Activated T-helper 1 cell treated with Interleukin-2 at 50 U/mL for 16 hours (primary cell): ENCODE measurements at regions not wholly inside any gene's neighbourhood (a gene's known extent, or its start where the extent isn't known, plus 50 kb on each side); places are given as distances from the start of the nearest gene placed in this dataset.

ENCODE experiments used
- DNase-seq: peaks from one replicate; pipeline ENCODE4 v3.0.0-alpha.2; 2020; ENCODE audit warnings: low read depth

DNA sequence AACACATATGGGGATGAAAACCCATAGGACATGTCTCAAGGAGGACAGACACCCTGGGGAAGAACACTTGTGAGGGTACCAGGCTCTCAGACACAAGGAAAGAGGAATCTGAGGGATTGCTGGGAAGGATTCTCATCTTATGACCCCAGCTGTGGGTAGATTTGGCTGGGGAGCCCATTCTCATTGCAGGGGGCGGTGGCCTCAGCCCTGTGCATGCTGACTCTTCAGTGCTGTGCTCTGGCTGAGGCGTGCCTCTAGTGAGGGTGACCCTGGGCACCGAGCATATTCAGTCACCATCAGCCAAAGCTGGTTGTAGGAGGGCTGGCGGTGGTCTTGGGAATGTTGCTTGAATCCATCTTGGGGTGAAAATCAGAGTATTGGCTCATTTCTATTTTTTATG lies 140.7 kb downstream of the TM9SF2 start:
- no peak for DNase-seq

- DNase-seq: no peak
These were observed 139.0 kb downstream of the TM9SF2 start for GRCh38 chr13:99640260-99640659.

GRCh38 chr13:99639126-99639525 lies 137.9 kb downstream of the TM9SF2 start:
- DNase-seq: no peak

DNA sequence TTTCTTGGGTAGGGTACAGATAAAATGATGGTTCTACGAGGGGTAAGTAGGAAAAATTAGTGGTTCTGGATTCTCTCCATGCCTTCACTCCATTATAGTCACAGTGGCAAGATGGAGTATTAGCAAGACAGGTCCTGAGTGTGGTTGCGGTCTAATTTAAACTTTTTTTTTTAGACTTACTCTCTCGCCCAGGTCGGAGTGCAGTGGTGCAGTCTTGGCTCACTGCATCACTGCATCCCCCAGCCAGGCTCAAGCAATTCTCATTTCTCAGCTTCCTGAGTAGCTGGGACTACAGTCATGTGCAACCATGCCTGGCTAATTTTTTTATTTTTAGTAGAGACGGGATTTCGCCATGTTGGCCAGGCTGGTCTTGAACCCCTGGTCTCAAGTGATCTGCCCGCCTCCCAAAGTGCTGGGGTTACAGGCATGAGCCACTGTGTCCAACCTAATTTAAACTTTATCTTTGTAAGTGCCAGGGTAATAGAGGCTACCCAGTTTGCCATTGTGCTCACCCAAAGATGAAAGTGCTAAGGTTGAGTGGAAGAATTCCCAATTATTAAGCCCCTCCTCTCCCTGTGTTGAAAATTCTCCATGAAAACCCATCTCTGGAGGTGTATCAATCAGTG lies 135.6 kb downstream of the TM9SF2 start:
- no peak for DNase-seq

GRCh38 chr13:99636306-99636705 lies 135.0 kb downstream of the TM9SF2 start:
- no peak for DNase-seq

DNA sequence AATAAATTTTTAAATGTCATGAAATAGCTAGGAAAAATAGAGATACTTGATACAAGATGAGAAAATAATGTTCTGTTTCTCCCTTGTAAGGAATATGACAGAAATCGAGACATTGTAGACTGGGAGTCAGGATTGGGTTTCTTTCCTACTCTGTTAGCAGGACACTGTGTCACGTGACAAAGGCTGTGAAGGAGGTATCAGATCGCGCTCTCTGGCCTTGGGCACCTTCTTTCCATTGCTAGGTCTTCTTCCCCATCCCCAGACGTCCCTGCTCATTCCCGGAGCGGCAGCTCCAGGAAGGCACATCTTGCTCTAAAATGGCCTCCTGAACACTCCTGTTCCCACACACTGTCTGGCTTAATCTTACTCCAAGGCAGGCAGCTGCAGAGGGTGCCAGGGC lies 133.4 kb downstream of the TM9SF2 start:
- DNase-seq: no peak

DNA sequence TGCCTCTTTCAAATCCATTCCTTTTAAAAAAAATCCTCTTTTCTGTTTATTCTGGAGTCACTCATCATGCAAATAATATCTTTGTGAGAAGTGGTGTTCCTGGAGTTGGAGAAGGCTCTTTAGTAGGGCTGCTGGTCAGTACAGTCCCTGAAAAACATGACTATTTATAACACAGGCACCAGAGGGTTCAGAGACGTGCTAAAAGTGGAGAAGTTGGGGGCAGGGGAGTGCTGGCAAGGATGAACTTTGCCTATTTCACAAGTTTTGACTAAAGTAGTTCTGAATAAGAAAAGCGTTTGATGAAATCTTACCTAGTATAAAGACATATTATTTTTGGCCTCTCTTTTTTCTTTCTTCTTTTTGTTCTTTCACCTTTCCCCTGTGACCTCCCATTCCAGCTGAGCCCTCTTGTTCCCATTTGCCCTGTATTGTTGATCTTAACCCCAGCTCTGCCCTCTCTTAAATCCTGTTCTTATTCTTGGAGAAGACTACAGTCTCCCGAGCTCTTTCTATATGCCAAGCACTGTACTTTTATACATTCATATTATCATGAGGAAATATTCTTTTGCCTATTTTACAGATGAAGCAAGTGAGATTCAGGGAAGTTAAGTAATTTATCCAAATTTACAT lies 129.1 kb downstream of the TM9SF2 start:
- no peak for DNase-seq

DNA sequence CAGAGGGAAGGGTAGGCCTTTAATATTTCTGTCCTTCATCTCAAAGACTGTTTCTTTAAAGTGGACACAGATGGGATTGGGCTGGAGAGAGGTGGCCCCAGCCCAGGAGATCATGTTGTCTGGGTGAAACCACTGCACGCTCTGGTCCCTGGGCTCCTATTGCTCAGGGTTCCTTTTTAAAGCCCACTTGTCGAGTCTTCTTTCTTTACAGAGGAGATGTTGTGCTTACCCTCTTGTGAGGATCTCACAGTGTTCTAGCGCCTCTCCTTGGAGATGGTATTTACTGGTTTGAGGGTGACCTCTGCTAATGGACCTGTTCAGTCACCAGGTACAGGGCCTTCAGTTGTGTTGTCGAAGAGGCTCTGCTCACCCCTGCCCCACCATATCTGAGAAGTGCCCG lies 128.4 kb downstream of the TM9SF2 start:
- no peak for DNase-seq

- DNase-seq: no peak
These were observed 127.2 kb downstream of the TM9SF2 start for GRCh38 chr13:99628442-99628841.

DNA sequence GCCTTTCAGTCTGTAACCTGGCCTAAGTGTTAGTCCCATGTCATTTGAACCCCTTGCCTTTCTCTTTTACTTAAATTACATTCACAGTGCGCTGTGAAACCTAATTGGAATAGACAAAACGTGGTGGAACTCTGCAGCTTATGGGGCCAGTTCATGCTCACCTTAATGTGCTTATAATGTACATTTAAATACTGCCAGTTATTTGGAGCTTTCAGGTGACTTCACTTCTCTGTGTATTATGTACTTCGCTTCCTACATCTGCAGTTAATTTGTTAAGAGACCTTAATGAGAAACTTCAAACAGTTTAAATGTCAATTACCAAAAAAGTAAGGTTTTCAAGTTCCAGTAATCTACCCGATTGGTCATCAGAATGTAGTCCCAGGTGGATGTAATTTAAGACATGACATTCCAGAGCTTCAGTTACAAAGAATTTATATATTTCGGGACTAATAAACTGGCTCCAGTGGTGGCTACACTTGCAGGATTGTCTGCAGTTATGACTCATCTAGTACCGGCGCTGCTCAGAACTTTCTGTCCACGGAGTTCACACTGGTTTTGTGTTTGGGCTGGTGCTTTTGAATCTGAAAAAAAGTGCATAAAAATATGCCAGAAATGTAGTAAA lies 125.3 kb downstream of the TM9SF2 start:
- DNase-seq: no peak

DNA sequence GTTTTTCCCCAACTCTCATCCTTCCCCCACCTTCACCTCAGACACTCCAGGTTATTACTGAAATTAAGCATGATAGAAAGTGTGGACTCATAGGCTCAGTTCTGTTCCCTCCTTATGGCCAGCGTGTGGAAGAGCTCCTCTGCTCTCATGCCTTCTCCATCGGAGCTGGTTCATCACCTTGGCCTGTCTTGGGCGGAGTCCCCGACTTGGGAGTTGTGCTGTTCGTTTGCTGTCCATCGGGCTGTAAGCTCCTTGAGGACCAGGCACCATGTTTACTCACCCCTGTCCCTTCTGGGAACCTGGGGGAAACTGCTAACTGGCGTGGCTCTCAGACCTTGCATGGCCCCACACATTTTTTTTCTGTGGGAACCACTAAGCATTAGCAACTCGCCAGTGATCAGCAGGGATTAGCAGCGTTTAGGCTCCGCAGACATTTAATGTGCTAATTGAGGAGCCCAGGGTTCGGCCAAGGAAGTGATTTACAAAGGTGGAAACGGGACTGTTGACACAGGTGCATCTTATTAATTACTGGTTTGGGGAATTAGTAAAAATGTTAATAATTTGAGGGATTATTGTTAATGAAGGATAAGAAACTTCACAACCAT lies 123.8 kb downstream of the TM9SF2 start:
- DNase-seq: no peak

- no peak for DNase-seq
These were observed 119.5 kb downstream of the TM9SF2 start for GRCh38 chr13:99620806-99621205.

DNA sequence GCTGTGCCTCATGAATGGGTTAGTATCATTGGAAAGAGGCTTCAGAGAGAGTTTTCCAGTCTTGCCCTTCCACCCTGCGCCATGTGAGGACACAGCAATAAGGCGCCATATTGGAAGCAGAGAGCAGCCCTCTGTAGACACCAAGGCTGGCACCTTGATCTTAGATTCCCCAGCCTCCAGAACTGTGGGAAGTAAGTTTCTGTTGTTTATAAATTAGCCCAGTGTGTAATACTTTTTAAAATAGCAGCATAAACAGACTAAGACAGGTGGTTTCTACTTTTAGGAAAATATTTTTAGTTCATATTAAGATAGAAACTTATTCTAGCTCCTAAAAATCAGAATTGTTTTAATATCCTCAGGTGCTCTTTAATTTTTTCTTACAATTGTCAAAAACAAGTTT lies 117.9 kb downstream of the TM9SF2 start:
- DNase-seq: no peak

DNA sequence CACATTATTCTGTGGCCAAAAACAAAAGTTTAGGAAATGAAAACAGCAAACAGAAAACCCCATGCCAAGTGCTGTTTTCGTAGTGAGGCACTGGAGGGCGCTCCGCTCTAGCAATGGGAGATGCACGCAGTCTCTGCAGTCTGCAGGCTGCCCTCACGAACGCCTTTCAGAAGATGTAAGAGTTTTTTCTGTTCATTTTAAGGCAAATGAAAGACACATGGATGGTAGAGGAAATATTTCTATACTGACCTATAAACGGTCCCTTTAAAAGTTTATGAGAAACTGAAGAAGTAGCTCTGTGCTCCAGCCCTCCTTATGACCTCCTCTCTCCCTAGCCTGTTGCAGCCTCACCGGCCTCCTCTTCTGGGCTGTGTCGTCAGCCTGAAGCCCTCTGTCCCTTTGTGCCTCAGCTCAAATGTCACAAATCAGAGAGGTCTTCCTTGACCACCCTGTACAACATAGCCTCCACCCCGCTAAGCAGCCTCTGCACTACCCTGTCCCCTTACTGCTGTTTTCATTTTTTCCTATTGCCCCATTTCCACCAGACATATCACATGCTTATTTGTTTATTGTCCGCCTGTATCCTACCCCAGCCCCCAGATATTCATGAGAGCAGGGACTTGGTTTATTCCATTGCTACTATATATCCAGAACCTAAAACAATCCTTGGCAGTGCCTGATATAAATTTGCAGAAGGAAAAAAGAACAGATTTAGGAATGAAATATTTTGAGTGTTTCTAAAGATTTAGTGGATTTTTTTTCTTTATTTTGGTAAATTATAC lies 116.4 kb downstream of the TM9SF2 start:
- no peak for DNase-seq

DNA sequence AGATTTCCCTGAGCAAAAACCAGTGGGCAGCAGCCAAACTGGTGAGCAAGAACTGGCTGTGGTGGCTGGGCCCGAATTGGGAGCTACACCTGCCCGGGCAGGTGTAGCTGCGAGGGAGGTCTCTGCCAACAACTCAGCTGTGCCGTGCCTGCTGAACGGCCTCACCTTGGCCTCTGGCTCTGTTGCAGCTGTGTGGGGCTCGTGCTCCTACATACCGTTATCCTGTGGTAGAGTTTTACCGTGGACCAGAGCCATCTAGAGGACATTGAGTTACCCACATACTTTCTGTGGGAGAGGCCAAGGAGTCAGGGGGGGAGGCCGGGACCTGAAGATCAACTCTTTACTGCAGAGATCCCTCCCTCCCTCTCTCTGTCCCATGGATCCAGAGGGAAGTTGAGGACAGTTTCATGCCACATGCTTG lies 113.2 kb downstream of the TM9SF2 start:
- no peak for DNase-seq
